Hepatocyte (in vitro differentiated cells): ENCODE measurements at regions not wholly inside any gene's neighbourhood (a gene's known extent, or its start where the extent isn't known, plus 50 kb on each side); places are given as distances from the start of the nearest gene placed in this dataset.

Experiments used
- CTCF ChIP-seq: fragments of 200-600 bp; sonication (generic); IDR thresholded peaks from 2 replicates; pipeline ENCODE4 v1.5.1; 2016; ENCODE audit warnings: antibody characterized with exemption, mild to moderate bottlenecking; ENCODE audit not compliant: poor library complexity
- EZH2phosphoT487 ChIP-seq: fragments of 200-600 bp; sonication (generic); IDR thresholded peaks from one replicate; pipeline ENCODE4 v1.6.1; 2018; ENCODE audit warnings: antibody characterized with exemption, mild to moderate bottlenecking, low read depth, moderate library complexity; ENCODE audit not compliant: unreplicated experiment, severe bottlenecking

- TF ChIP-seq CTCF (no peak), EZH2phosphoT487 (no peak)
Measured at GRCh38 chr1:29998686-29999085, 724.7 kb downstream of the MATN1 start.
